RWPE1 (cell line): ENCODE measurements at regions not wholly inside any gene's neighbourhood (a gene's known extent, or its start where the extent isn't known, plus 50 kb on each side); places are given as distances from the start of the nearest gene placed in this dataset.

Experiments used
- CTCF ChIA-PET: fragments of 350-600 bp; sonication (Branson Sonifier 250); formaldehyde crosslinking; extraction: SDS; loops from one replicate; lab custom pipeline; 2021; lab: Yijun Ruan, JAX
- POLR2A ChIA-PET: fragments of 400-600 bp; formaldehyde crosslinking; extraction: SDS; loops from one replicate; lab custom pipeline; 2020; ENCODE audit warnings: antibody characterized with exemption; ENCODE audit not compliant: low non-redundant PET; lab: Yijun Ruan, JAX
- DNase-seq: peaks from one replicate; pipeline ENCODE4 v3.0.0; 2012; ENCODE audit warnings: low spot score
- H3K27ac ChIP-seq: fragments of 450-650 bp; 2 replicates; pipeline ENCODE4 v1.5.1; 2017
- TF ChIP-seq, protein P1 (sequence below): fragments of 450-650 bp; conservative IDR thresholded peaks from 2 replicates; pipeline ENCODE4 v1.5.1; 2017; ENCODE audit warnings: low read depth, mild to moderate bottlenecking

GRCh38 chr1:95966866-95967265 lies 732.9 kb downstream of the RWDD3 start:
- CTCF ChIA-PET, result no interaction called here
- H3K27ac ChIP-seq, result no peak overlapping the region
- POLR2A ChIA-PET, result no interaction called here
- TF ChIP-seq, protein P1, sequence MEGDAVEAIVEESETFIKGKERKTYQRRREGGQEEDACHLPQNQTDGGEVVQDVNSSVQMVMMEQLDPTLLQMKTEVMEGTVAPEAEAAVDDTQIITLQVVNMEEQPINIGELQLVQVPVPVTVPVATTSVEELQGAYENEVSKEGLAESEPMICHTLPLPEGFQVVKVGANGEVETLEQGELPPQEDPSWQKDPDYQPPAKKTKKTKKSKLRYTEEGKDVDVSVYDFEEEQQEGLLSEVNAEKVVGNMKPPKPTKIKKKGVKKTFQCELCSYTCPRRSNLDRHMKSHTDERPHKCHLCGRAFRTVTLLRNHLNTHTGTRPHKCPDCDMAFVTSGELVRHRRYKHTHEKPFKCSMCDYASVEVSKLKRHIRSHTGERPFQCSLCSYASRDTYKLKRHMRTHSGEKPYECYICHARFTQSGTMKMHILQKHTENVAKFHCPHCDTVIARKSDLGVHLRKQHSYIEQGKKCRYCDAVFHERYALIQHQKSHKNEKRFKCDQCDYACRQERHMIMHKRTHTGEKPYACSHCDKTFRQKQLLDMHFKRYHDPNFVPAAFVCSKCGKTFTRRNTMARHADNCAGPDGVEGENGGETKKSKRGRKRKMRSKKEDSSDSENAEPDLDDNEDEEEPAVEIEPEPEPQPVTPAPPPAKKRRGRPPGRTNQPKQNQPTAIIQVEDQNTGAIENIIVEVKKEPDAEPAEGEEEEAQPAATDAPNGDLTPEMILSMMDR, result no peak
- DNase-seq, result no peak

GRCh38 chr1:95974586-95974985 lies 740.6 kb downstream of the RWDD3 start:
- CTCF ChIA-PET, result interaction anchor here (1.2 kb wide), 1 partner anchor 36 kb away, joined by 5 read pairs; no protein-coding TSS in a partner anchor
- TF ChIP-seq, protein P1, result no peak
- no peak overlapping the region for H3K27ac ChIP-seq
- POLR2A ChIA-PET, result no interaction called here
- no peak for DNase-seq

DNA sequence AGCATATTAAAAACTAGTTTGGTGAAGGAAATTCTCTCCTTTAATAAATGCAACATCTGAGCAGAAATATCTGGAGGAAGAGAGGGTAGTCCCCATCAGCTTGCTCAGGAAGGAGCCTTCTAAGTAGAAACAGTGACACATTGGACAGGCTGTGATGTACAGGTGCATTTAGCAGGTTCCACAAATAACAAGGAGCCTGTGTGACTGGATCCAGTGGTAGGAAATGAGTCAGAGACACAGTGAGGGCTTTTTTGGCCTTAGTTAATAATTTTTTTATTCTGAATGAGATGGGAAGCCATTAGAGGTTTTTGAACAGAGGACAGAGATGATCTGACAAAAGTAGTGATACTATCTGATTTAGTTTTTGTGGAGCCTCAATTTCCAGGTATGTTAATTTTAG lies 738.9 kb upstream of the PTBP2 start:
- TF ChIP-seq, protein P1, result no peak
- POLR2A ChIA-PET, result no interaction called here
- CTCF ChIA-PET, result no interaction called here
- no peak overlapping the region for H3K27ac ChIP-seq
- no peak for DNase-seq

- TF ChIP-seq, protein P1, result no peak
- POLR2A ChIA-PET, result no interaction called here
- DNase-seq, result no peak
- no peak overlapping the region for H3K27ac ChIP-seq
- CTCF ChIA-PET, result interaction anchor here (0.6 kb wide), 1 partner anchor 12 kb away, joined by 3 read pairs; no protein-coding TSS in a partner anchor
Measured at GRCh38 chr1:95983831-95984230, 737.8 kb upstream of the PTBP2 start.

DNA sequence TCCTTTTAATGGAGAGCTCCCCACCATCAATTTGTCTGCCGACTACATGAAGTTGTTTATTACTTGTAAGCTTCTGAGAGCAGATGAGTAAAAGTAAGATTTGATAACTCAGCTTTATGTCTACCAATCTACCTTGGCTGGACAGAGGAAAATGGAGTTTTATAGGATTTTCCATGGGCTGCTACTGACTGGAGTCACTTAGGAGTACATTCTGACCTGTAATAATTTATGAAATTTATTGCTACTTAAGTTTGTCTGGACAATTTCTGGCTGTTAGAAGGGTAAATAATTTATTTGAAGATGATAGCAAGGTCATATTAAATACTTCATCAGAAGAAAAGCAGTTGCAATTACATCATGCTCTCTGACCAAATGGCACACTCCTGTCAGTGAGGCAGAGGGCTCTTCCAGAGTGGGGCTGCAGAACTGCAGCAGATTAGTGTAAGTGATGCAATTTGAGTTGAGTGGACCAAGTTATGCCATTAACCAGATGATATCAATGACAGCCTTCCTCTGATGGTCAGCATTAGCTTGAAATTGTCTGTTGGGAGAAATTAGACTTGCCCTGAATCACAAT lies 736.7 kb upstream of the PTBP2 start:
- TF ChIP-seq, protein P1, result no peak
- POLR2A ChIA-PET, result no interaction called here
- no peak overlapping the region for H3K27ac ChIP-seq
- no peak for DNase-seq
- CTCF ChIA-PET, result interaction anchor here (0.7 kb wide), 1 partner anchor 615 kb away, joined by 3 read pairs; no protein-coding TSS in a partner anchor

DNA sequence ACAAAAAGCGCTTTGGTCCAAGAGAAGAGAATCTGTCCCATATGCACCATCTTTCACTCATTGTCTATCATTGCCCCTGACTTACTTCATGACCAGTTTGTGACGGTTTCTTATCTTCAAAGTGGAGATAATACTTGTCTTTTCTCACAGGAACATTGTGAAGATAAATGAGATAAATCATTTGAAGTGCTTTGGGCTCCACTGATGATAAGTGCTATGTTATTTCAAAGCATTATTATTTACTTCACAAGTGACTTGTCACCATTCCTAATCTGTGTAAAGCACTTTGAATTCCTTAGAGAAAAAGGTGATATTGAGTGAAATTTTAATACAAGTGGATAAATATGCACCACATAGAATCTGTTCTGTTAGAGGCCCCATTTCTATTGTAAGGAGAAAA lies 731.6 kb upstream of the PTBP2 start:
- TF ChIP-seq, protein P1, result no peak
- CTCF ChIA-PET, result interaction anchor here (0.6 to 0.7 kb wide), 2 partner anchors 459 to 703 kb away, joined by 3 to 4 read pairs; no protein-coding TSS in a partner anchor
- no peak overlapping the region for H3K27ac ChIP-seq
- DNase-seq, result no peak
- POLR2A ChIA-PET, result no interaction called here
